OCI-LY1 (cell line): ENCODE measurements at regions not wholly inside any gene's neighbourhood (a gene's known extent, or its start where the extent isn't known, plus 50 kb on each side); places are given as distances from the start of the nearest gene placed in this dataset.

Source experiments
- H2AFZ ChIP-seq: fragments of 200-600 bp; sonication (generic), shearing (Covaris generic); 2 replicates; pipeline ENCODE4 v1.6.0; 2014; ENCODE audit warnings: antibody characterized with exemption, mild to moderate bottlenecking, low read length
- H3F3A ChIP-seq: fragments of 200-600 bp; sonication (generic), shearing (Covaris generic); 2 replicates; pipeline ENCODE4 v1.6.0; 2014; ENCODE audit warnings: mild to moderate bottlenecking, antibody characterized with exemption, low read length, moderate library complexity; ENCODE audit not compliant: insufficient read depth
- H3K27ac ChIP-seq: fragments of 200-600 bp; sonication (generic); 2 replicates; pipeline ENCODE4 v1.5.1; 2014; ENCODE audit warnings: low read length, mixed run types, mild to moderate bottlenecking, low read depth; ENCODE audit not compliant: poor library complexity, severe bottlenecking
- H3K27me3 ChIP-seq: fragments of 200-600 bp; sonication (generic); 2 replicates; pipeline ENCODE4 v1.6.0; 2014; ENCODE audit warnings: antibody characterized with exemption, mild to moderate bottlenecking, low read length, moderate library complexity; ENCODE audit not compliant: insufficient read depth
- H3K36me3 ChIP-seq: fragments of 200-600 bp; sonication (generic); 2 replicates; pipeline ENCODE4 v1.6.1; 2014; ENCODE audit warnings: mild to moderate bottlenecking, antibody characterized with exemption, low read length, moderate library complexity, mixed read lengths; ENCODE audit not compliant: insufficient read depth
- H3K4me1 ChIP-seq: fragments of 200-600 bp; sonication (generic); 2 replicates; pipeline ENCODE4 v1.5.1; 2014; ENCODE audit warnings: mild to moderate bottlenecking, low read length, moderate library complexity; ENCODE audit not compliant: insufficient read depth, severe bottlenecking
- H3K4me2 ChIP-seq: fragments of 200-600 bp; sonication (generic), shearing (Covaris generic); 2 replicates; pipeline ENCODE4 v1.6.1; 2014; ENCODE audit warnings: low read length
- H3K4me3 ChIP-seq: fragments of 200-600 bp; sonication (generic); 2 replicates; pipeline ENCODE4 v1.5.1; 2014; ENCODE audit warnings: low read length, low read depth, mild to moderate bottlenecking, mixed read lengths; ENCODE audit not compliant: poor library complexity, severe bottlenecking
- H3K79me2 ChIP-seq: fragments of 200-600 bp; shearing (Covaris generic); 2 replicates; pipeline ENCODE4 v1.6.1; 2016; ENCODE audit warnings: mixed run types, low read length, mixed read lengths; ENCODE audit not compliant: insufficient read depth
- H3K9ac ChIP-seq: fragments of 200-600 bp; sonication (generic), shearing (Covaris generic); 2 replicates; pipeline ENCODE4 v1.6.1; 2014; ENCODE audit warnings: mild to moderate bottlenecking, low read length, mixed read lengths
- H3K9me2 ChIP-seq: fragments of 200-600 bp; sonication (generic), shearing (Covaris generic); 2 replicates; pipeline ENCODE4 v1.6.1; 2014; ENCODE audit warnings: low read depth, mild to moderate bottlenecking, low read length, mixed read lengths
- H3K9me3 ChIP-seq: fragments of 200-600 bp; shearing (Covaris generic); 2 replicates; pipeline ENCODE4 v1.6.1; 2014; ENCODE audit warnings: low read length, mixed read lengths
- H4K20me1 ChIP-seq: fragments of 200-600 bp; sonication (generic), shearing (Covaris generic); 2 replicates; pipeline ENCODE4 v1.6.0; 2016; ENCODE audit warnings: mild to moderate bottlenecking, low read length; ENCODE audit not compliant: insufficient read depth
- EZH2 ChIP-seq: fragments of 200-600 bp; sonication (generic), shearing (Covaris generic); IDR thresholded peaks from 2 replicates; pipeline ENCODE4 v1.8.0; 2017; ENCODE audit warnings: borderline replicate concordance, mixed run types, mild to moderate bottlenecking, antibody characterized with exemption, low read length, moderate library complexity, mixed read lengths
- TF ChIP-seq, protein P1 (sequence below): fragments of 200-600 bp; sonication (generic), shearing (Covaris generic); IDR thresholded peaks from 2 replicates; pipeline ENCODE4 v1.5.1; 2017; ENCODE audit warnings: mild to moderate bottlenecking, antibody characterized with exemption, low read length, moderate library complexity, mixed read lengths

DNA sequence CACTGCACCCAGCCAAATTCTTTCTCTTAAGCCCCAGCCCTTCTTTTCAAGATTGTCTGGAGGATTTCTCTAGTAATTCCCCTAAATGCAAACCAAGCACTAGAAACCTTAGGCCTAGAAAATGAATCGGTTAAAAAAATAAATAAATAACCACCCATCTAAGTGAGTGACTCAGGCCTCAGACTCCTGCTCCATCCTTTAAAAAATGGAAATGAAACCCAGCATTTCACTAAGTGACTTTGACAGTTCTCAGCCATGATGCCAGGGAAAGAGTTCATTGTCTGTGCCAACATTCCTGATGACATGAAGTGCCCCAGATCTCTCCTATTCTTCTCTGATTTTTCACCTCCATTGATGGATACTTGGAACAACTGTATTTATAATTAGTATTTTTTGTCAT lies 415.2 kb upstream of the DAB1 start:
- Histone ChIP-seq H3K9ac (no peak overlapping the region), H3F3A (no peaks in the 10 kb centered on the region), H3K4me1 (no peaks in the 10 kb centered on the region), H3K4me2 (no peak overlapping the region), H3K27ac (no peak overlapping the region), H3K9me2 (no peaks in the 10 kb centered on the region), H4K20me1 (no peaks in the 10 kb centered on the region), H3K4me3 (no peak overlapping the region), H3K36me3 (no peaks in the 10 kb centered on the region), H3K79me2 (no peaks in the 10 kb centered on the region), H3K27me3 (no peaks in the 10 kb centered on the region), H2AFZ (no peak overlapping the region), H3K9me3 (no peaks in the 10 kb centered on the region)
- no peak for TF ChIP-seq EZH2
- TF ChIP-seq, protein P1, sequence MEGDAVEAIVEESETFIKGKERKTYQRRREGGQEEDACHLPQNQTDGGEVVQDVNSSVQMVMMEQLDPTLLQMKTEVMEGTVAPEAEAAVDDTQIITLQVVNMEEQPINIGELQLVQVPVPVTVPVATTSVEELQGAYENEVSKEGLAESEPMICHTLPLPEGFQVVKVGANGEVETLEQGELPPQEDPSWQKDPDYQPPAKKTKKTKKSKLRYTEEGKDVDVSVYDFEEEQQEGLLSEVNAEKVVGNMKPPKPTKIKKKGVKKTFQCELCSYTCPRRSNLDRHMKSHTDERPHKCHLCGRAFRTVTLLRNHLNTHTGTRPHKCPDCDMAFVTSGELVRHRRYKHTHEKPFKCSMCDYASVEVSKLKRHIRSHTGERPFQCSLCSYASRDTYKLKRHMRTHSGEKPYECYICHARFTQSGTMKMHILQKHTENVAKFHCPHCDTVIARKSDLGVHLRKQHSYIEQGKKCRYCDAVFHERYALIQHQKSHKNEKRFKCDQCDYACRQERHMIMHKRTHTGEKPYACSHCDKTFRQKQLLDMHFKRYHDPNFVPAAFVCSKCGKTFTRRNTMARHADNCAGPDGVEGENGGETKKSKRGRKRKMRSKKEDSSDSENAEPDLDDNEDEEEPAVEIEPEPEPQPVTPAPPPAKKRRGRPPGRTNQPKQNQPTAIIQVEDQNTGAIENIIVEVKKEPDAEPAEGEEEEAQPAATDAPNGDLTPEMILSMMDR = no peak

DNA sequence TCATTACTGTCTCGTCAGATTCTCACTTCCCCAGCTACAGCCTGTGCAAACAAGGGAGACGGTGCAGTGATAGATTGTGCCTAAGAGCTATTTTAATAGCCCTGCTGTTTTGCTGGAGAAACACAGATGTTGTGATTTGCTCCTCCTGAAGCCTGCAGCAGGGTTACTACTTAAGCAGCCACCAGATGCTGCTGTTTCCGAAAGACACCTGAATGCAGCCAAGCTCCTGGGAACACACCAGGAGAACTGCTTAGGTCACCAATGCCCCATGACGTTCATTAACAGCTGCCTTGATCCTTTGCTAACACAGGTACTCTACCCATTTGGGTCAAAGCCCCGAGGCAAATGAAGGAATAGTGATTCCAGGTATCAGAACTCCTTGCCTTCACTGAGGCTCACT lies 411.8 kb upstream of the DAB1 start:
- Histone ChIP-seq H3K4me3 (no peak overlapping the region), H3K9ac (no peak overlapping the region), H3K79me2 (no peaks in the 10 kb centered on the region), H3K36me3 (no peaks in the 10 kb centered on the region), H3K27me3 (no peaks in the 10 kb centered on the region), H3K4me1 (no peaks in the 10 kb centered on the region), H3K9me3 (no peaks in the 10 kb centered on the region), H3F3A (no peaks in the 10 kb centered on the region), H4K20me1 (no peaks in the 10 kb centered on the region), H3K4me2 (no peak overlapping the region), H3K9me2 (no peaks in the 10 kb centered on the region), H2AFZ (no peak overlapping the region), H3K27ac (no peak overlapping the region)
- TF ChIP-seq, protein P1 = no peak
- no peak for TF ChIP-seq EZH2

DNA sequence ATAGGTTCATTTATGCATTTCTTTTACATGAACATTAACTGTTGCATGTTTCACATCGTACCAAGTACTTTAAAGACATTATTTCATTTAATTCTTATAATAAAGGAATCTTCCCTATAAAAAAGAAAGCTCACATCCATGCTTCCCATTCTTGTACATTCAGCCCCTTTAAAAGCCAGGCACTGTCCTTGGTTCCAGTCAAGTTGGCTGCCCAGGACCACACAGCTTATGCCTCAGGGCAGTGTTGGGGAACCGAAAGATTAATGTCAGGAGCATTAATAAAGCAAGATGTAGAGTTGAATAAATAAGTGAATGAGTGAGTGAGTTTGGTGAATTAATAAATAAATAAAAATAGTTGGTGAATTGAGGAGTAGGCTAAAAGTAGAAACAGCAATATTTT lies 409.4 kb upstream of the DAB1 start:
- Histone ChIP-seq H3K9ac (no peak overlapping the region), H3K9me3 (no peaks in the 10 kb centered on the region), H3K79me2 (no peaks in the 10 kb centered on the region), H3K27ac (no peak overlapping the region), H3K27me3 (no peaks in the 10 kb centered on the region), H3K4me2 (no peak overlapping the region), H3K36me3 (no peaks in the 10 kb centered on the region), H2AFZ (no peak overlapping the region), H3K9me2 (no peaks in the 10 kb centered on the region), H3K4me3 (no peak overlapping the region), H3F3A (no peaks in the 10 kb centered on the region), H4K20me1 (no peaks in the 10 kb centered on the region), H3K4me1 (no peaks in the 10 kb centered on the region)
- no peak for TF ChIP-seq EZH2
- TF ChIP-seq, protein P1 = no peak
